GM19023 (cell line): ENCODE measurements at regions not wholly inside any gene's neighbourhood (a gene's known extent, or its start where the extent isn't known, plus 50 kb on each side); places are given as distances from the start of the nearest gene placed in this dataset.

Experiments used
- ATAC-seq: cut with Tn5 transposase; IDR thresholded peaks from one replicate; pipeline ENCODE4 v1.9.1; 2021; ENCODE audit warnings: mild to moderate bottlenecking, moderate library complexity; ENCODE audit not compliant: unreplicated experiment

GRCh38 chr22:22798232-22798616 lies 89.4 kb upstream of the IGLL5 start:
- no peak for ATAC-seq

DNA sequence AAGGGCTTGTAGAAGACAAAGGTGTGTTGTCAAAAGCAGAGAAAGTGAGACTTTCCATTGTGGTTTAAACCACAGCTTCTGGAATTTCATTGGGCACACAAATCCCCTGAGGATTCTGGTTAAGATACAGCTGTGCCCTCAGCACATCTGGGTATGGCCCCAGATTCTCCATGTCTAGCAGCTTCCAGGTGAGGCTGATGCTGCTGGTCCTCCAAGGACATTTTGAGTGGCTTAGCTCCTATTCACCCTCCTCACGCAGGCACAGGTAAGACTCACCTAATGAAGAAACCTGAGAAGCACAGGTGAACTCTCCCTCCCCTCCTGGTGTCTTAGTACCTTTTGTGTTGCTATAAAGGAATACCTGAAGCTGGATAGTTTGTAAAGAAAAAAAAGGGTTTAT lies 88.9 kb upstream of the IGLL5 start:
- ATAC-seq = no peak

DNA sequence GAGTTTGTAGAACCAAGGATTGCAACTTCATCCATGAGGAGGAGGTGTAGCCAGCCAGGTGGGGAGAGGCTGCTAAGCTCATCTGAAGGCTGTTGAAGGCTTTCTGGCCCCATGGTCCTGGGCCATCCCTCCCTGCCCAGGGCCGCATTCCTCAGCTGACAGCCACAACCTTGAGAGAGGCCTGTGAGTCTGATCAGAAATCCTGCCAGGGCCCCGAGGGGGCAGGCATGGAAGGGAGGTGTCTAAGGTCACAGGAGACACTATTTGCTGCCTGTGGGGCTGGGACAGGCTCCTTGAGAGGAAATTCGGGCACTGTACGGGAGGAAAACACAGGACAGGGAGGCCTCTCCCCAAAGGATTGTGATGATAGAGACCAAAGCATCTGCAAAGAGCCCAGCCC lies 88.1 kb upstream of the IGLL5 start:
- ATAC-seq = no peak

- no peak for ATAC-seq
Measured at GRCh38 chr22:22800716-22801115, 86.9 kb upstream of the IGLL5 start.

GRCh38 chr22:22802339-22802970 lies 85.2 kb upstream of the IGLL5 start:
- no peak for ATAC-seq

DNA sequence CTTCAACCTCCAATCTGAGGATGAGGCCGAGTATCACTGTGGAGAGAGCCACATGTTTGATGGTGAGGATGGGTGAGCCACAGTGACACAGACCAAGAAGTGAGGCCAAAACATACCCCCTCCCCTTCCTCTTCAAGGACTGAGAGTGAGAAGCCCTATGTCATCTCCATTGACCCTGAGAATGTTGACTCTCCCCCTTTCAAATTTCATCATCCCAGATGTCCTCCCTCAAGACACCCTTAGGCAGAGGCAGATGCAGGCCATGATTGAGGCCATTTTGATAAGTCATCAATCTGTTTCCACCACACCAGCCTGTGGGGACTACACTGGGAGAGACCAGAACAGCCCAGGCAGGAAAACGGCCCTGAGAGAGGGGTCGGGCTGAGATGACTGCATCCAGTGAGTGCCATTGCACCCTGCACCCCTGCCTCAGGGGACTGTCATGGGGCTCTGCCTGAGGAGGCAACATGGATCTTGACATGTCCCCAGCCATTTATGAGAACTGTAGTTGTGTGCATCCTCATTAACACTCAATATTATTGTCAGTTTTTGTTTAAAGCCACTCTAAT lies 84.2 kb upstream of the IGLL5 start:
- no peak for ATAC-seq

DNA sequence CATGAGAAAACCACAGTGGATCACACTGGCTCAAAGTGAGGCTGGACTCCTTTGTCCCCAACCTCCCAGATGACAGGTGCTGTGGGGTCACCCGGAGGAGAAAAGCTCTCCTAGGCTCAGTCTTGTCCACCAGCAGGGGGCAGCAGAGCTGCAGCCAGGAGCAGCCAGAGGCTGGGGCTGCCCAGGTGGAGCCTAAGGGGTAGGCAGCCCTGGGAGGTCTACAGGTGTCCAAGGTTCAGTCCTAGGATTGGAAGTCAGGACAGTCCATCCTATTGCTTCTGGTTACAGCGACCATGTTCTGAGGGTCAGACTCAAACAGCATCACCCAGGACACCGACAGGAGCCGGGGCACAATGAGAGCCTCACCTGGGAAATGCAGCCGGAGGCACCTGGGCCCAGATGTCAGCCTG lies 77.6 kb upstream of the IGLL5 start:
- no peak for ATAC-seq

GRCh38 chr22:22810471-22810870 lies 77.1 kb upstream of the IGLL5 start:
- ATAC-seq = no peak

DNA sequence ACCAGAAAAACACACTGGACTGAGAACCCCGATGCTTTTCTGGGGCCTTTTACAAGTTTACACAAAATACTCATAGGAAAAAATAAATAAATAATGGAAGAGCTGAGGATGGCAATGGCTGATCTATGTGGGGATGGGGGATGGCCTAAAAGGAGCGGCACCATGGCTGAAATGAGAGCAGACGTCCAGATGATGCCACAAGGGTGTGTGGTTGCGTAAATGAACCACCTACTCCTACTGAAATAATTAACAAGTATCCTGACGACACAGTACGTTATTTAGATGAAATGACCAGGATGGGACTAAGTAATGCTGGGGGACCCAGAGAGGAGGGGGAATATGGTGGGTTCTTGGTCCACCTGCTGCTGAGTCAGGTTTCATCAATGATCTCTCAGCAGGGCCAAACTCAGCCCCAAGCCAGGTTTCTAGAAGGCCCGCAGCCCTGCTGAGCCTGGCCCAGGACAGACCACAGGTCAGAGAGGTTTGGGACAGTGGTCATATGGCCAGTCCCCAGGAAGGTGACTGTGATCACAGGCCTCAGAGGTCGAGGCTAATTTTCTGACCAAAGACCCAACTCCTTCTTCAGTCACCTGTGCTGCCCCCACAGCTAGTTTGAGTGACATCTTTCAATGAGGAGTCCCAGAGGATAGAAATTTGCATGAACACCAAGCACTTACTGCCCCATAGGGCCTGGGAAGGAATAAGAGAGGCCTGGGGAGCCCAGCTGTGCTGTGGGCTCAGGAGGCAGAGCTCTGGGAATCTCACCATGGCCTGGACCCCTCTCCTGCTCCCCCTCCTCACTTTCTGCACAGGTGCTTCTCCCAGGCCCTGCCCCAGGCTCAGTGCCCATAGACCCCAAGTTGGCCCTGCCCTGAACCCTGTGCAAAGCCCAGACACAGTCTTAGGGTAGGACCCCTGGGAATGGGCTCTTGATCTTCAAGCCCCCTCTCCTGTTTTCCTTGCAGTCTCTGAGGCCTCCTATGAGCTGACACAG lies 76.3 kb upstream of the IGLL5 start:
- ATAC-seq = no peak

DNA sequence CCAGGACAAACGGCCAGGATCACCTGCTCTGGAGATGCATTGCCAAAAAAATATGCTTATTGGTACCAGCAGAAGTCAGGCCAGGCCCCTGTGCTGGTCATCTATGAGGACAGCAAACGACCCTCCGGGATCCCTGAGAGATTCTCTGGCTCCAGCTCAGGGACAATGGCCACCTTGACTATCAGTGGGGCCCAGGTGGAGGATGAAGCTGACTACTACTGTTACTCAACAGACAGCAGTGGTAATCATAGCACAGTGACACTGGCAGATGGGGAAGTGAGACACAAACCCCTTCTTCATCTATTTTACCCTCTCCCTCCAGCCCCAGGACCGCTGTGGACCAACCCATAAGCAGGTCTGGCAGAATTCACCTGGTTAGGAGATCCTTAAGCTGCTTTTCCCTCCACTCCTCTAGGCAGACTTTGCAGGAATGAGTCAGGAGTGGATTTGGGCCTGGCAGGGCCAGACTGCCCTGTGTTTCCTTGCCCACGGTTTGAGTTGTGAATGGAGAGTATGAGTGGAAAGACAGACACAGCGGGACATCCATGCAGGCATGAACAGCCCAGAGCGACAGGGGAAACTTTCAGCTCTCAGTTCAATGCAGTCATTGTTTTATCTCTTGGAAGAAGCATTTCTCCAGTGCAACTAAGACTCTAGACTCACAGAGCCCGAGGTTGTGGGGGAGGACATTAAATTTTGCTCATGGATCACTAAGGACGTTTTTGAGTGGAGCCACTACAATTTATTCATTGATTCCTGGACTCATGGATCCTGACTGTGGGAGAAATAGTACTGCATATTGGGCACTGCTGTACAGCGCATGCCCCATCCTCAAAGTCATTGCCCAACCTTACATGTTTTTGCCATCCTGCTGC lies 75.3 kb upstream of the IGLL5 start:
- ATAC-seq = no peak

GRCh38 chr22:22813126-22814075 lies 74.2 kb upstream of the IGLL5 start:
- no peak for ATAC-seq

DNA sequence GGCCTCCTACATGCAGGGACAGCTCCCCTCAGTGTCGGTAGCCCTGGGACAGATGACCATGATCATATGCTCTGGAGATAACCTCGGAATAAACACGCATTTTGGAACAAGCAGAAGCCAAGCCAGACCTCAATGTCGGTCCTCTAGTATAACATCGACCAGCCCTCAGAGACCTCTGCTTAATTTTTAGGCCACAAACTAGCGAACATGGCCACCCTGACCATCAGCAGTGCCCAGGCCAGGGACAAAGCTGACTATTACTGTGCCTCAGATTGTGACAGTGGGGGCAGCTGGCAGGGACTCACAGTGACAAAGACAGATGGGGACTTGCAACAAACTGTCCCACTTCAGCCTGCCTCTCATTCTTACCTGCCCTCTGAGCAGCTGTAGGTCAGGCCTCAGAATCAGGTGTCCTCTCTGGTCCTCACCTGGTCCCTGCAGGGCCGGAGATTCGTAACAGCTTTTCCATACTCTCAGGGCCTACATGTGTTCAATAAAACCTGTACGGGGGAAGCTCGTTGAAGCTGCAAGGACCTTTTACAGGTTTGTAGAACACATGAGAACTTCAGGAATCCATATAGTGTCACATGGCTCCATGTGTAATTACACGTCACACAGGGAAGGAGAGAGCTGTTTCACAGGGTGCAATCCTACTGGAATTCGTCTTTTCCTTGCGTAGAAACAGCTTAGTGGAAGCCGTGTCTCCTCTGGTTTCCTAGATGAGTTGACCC lies 72.8 kb upstream of the IGLL5 start:
- ATAC-seq = no peak

DNA sequence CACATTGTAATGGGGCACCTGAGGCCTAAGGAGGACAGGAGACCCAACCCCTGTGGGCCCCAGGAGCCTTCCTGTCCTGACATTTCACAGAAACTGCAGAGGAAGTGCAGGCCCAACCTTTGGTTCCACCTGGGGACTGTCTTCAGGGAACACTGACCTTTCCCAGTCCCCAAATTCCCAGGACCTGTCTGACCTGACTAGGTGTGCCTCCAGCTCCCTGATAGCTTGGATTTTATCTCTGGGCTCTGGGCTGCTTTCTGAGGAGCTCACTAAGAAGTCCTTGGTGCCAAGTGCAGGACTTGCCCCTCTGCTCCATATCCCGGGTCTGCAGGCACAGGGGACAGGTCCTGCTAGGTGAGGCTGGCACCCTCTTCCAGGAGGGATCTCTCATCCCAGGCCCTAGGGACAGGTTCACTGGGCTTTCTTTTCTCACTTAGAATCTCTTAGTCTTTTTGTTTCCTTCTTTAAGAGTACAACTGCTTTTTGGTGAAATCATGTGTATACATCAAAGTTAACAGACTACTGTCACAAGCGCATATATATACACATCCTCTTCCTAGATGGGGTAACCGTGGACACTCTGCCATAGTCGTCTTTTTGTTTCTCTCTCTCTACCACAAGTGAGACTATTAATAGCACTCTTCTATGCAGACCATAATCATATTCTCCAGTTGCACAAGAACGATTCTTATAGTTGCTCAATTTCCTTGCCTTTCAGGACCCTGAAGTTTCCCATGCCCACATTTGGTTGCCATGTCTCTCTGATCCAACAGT lies 72.0 kb upstream of the IGLL5 start:
- ATAC-seq = no peak

DNA sequence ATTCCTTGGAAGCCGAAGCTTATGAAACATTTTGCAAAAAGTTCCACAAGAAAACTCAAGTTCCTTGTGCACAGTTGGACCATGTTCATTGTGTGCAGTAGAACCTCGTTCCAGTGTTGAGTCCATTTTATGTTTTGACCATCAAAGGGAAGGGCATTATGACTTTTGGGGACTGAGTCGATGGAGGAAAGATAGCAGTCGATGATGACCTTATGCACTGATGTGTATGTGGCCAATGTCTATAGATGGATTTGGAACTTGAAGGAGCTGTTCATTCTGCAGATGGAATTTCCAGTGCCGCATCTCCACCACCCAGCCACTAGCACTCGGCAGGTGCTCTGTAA lies 71.5 kb upstream of the IGLL5 start:
- ATAC-seq = no peak

DNA sequence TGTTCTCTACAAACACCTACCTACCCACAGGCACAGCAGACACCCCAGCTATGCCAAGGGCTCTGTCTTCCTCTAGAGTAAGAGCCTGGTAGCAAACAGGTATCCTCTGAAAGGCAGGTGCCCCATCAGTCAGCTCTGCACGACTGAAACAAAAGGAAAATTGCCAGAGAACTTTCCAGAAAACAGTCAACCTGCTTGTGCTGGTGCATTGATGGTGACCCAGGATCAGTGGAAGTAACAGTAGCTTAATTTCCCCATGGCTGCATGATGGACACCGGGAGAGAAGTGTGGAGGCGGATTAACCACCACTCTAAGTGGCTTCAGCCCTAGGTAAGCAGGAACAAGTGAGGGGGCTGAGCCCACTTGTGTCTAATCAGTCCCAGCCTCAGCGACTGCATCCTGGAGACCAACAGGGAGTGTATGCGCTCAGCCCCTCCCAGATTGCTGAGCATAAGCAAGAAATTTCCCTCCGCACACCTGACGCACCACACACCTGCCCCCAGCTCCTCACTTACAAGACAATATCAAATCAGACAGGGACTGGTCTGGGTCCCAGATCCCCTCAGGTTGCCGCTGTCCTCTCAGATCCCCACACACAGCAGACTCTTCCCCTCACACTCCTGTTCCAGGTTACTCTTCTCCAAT lies 70.7 kb upstream of the IGLL5 start:
- ATAC-seq = no peak

GRCh38 chr22:22817468-22818201 lies 70.0 kb upstream of the IGLL5 start:
- ATAC-seq = no peak

- ATAC-seq = no peak
Measured at GRCh38 chr22:22818202-22818538, 69.4 kb upstream of the IGLL5 start.
